CD8-positive, alpha-beta memory T cell (primary cell): ENCODE measurements at regions not wholly inside any gene's neighbourhood (a gene's known extent, or its start where the extent isn't known, plus 50 kb on each side); places are given as distances from the start of the nearest gene placed in this dataset.
"Not testable (repeated sequence)": the region's sequence is repeated elsewhere in the genome, so short reads cannot be mapped to it uniquely, and the experiment has no call there.

Source experiments
- CTCF ChIA-PET: fragments of 350-600 bp; sonication (Branson Sonifier 250); formaldehyde crosslinking; loops from one replicate; lab custom pipeline; 2021; ENCODE audit warnings: antibody characterized with exemption; lab: Charles Lee
- POLR2A ChIA-PET: fragments of 350-600 bp; sonication (Branson Sonifier 250); formaldehyde crosslinking; loops from one replicate; lab custom pipeline; 2021; ENCODE audit warnings: antibody characterized with exemption; lab: Charles Lee
- DNase-seq, 5 donors: peaks; one replicate each; pipeline versions ENCODE4 v3.0.0 to v3.0.0-alpha.2; 2020 to 2022; ENCODE audit warnings: mixed read lengths in 1 of 5
- H3K27ac ChIP-seq: one replicate; pipeline ENCODE4 v1.7.0; 2013; ENCODE audit warnings: low read depth, mild to moderate bottlenecking, low read length, moderate library complexity
- H3K27me3 ChIP-seq: 2 replicates; pipeline ENCODE4 v1.7.0; 2013; ENCODE audit warnings: low read length, mild to moderate bottlenecking; ENCODE audit not compliant: insufficient read depth, poor library complexity, severe bottlenecking
- H3K36me3 ChIP-seq: 2 replicates; pipeline ENCODE4 v1.7.0; 2013; ENCODE audit warnings: mild to moderate bottlenecking, low read length, moderate library complexity; ENCODE audit not compliant: insufficient read depth
- H3K4me1 ChIP-seq: 2 replicates; pipeline ENCODE4 v1.7.0; 2013; ENCODE audit warnings: mild to moderate bottlenecking, low read length, moderate library complexity; ENCODE audit not compliant: insufficient read depth
- H3K4me3 ChIP-seq: 2 replicates; pipeline ENCODE4 v1.7.0; 2013; ENCODE audit warnings: mild to moderate bottlenecking, low read length
- H3K9me3 ChIP-seq: 2 replicates; pipeline ENCODE4 v1.7.0; 2013; ENCODE audit warnings: mild to moderate bottlenecking, low read length
- H3K27ac Mint-ChIP-seq, 8 donors: one replicate each; pipeline ENCODE4 v1.8.0; 2020 to 2021; ENCODE audit warnings: mixed read lengths in 8 of 8, mild to moderate bottlenecking in 6 of 8, inconsistent platforms in 3 of 8, moderate library complexity in 3 of 8
- H3K27me3 Mint-ChIP-seq, 2 donors: one replicate each; pipeline ENCODE4 v1.8.0; 2020 to 2021; ENCODE audit warnings: mixed read lengths in 2 of 2, mild to moderate bottlenecking in 1 of 2, moderate library complexity in 1 of 2
- H3K36me3 Mint-ChIP-seq, 3 donors: one replicate each; pipeline ENCODE4 v1.8.0; 2020 to 2021; ENCODE audit warnings: mixed read lengths in 3 of 3, inconsistent platforms in 1 of 3, mild to moderate bottlenecking in 1 of 3
- H3K4me1 Mint-ChIP-seq, 3 donors: one replicate each; pipeline ENCODE4 v1.8.0; 2020 to 2021; ENCODE audit warnings: mixed read lengths in 3 of 3, inconsistent platforms in 1 of 3, mild to moderate bottlenecking in 1 of 3
- H3K4me3 Mint-ChIP-seq, 7 donors: one replicate each; pipeline ENCODE4 v1.8.0; 2020 to 2021; ENCODE audit warnings: mixed read lengths in 7 of 7, mild to moderate bottlenecking in 6 of 7, moderate library complexity in 4 of 7, inconsistent platforms in 2 of 7
- H3K9me3 Mint-ChIP-seq, 5 donors: one replicate each; pipeline ENCODE4 v1.8.0; 2020 to 2022; ENCODE audit warnings: mixed read lengths in 5 of 5, mild to moderate bottlenecking in 3 of 5, moderate library complexity in 2 of 5, inconsistent platforms in 1 of 5

- H3K27ac ChIP-seq, H3K4me3 ChIP-seq, H3K36me3 Mint-ChIP-seq, H3K27ac Mint-ChIP-seq, H3K27me3 ChIP-seq, CTCF ChIA-PET, H3K36me3 ChIP-seq, H3K4me3 Mint-ChIP-seq, DNase-seq, H3K9me3 ChIP-seq, H3K27me3 Mint-ChIP-seq, H3K4me1 ChIP-seq, H3K4me1 Mint-ChIP-seq, POLR2A ChIA-PET, H3K9me3 Mint-ChIP-seq: not testable (repeated sequence)
Measured at GRCh38 chr15:34528055-34528754, 55.2 kb downstream of the GOLGA8B start.

DNA sequence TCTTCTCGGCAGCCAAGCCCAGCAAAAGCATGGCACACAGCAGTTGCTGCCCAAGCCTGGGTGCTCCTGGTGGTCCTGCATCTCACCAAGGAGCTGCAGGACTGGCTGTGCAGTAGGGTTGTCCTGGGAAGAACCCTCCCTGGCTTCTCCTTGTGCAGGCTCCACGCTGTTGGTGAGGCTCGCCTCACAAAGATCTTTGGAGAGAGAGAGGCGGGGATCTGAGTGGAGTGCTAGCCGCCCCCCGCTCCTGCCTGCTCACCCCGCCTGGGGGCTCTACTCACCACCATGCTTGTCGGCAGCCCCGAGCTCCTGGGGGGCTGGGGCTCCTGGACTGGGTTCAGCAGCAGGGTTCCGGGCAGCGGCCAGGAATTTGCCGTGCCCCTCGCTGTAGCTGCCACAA, 55.8 kb downstream of the GOLGA8B start:
- POLR2A ChIA-PET, H3K4me3 Mint-ChIP-seq, H3K4me1 Mint-ChIP-seq, H3K4me1 ChIP-seq, H3K36me3 ChIP-seq, H3K27me3 ChIP-seq, CTCF ChIA-PET, H3K9me3 Mint-ChIP-seq, H3K4me3 ChIP-seq, H3K27ac Mint-ChIP-seq, H3K27ac ChIP-seq, H3K9me3 ChIP-seq, DNase-seq, H3K36me3 Mint-ChIP-seq, H3K27me3 Mint-ChIP-seq: not testable (repeated sequence)

DNA sequence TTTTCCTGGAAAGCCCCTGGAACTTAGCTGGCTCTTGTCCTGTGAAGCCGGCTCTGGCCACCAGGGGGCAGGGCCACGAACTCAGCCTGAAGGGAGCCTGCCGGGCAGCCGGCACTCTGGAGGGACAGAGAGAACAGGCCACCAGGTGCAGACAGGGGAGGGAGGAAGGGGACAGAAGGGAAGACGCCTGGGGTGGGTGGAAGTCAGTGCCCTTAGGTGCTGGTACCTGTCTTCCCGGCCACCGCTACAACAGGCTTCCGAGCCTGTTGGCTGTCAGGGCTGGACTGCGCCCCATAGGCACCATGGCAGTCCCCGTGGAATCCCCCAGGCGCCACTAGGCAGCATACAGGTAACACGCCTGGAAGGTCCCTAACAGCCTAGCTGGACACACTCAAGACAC, 59.6 kb downstream of the GOLGA8B start:
- peak overlapping the region in 1 of 8 donors; percentile 86 for H3K27ac Mint-ChIP-seq
- H3K36me3 ChIP-seq, H3K36me3 Mint-ChIP-seq, DNase-seq, H3K4me1 Mint-ChIP-seq, H3K4me3 Mint-ChIP-seq, H3K4me1 ChIP-seq, CTCF ChIA-PET, H3K27me3 ChIP-seq, H3K27me3 Mint-ChIP-seq, H3K9me3 ChIP-seq, POLR2A ChIA-PET, H3K27ac ChIP-seq, H3K9me3 Mint-ChIP-seq, H3K4me3 ChIP-seq: not testable (repeated sequence)

DNA sequence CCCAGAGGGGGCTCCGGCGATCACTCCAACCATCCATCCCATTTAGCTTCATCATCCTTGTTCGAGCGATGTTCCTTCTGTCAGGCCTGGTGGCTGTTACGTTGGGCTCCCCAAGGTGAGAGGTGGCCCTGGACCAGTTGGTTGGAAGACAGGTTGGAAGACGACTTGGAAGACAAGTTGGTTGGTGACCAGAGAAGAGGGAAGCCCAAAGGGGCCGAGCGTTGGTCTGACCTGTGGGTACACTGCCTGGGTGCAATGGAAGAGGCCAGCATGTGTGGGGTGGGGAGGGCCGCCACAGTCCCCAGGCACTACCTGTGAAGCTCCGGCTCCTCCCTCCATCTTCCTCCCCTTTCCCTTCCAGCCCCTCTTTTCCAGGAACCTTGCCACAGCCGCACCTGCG, 60.9 kb downstream of the GOLGA8B start:
- H3K27ac Mint-ChIP-seq, H3K9me3 ChIP-seq, H3K27me3 Mint-ChIP-seq, H3K27me3 ChIP-seq, H3K36me3 Mint-ChIP-seq, H3K4me3 Mint-ChIP-seq, H3K36me3 ChIP-seq, DNase-seq, CTCF ChIA-PET, POLR2A ChIA-PET, H3K4me1 Mint-ChIP-seq, H3K4me1 ChIP-seq, H3K4me3 ChIP-seq, H3K27ac ChIP-seq, H3K9me3 Mint-ChIP-seq: not testable (repeated sequence)

DNA sequence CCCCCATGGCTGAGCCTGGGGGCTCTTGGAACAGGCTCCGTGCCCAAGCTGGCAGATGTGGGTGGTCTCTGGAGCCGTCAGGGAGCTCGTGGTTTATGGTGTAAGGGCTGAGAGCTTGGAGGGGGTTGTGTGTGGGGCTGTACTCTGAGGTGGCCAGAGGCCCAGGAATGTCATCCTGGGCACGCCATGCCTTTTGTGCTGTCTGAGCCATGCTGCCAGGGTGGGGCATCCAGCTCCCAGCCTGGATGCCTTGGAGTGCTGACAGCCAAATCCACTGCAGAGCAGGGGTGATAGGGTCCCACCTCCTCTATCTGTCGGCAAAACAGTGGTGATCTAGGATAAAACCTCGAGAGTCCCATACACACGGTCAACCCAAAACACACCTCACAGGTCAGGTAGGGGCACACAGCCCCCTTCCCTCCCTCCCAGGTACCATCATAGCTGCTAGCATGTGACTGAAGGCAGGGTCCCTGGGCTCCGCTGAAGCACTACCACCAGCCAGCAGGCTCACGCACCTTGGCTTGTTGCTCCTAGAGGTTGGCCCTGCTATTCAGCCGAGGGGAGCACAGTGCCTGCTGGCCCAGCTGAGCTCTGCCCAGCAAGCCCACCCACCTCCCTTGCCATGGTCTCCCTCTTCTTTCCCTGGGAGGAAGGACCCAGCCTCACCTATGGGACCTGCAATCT, 61.5 kb downstream of the GOLGA8B start:
- CTCF ChIA-PET: interaction anchor here (1.6 kb wide), 1 partner anchor 66 kb away, joined by 5 read pairs; no protein-coding TSS in a partner anchor
- not testable (repeated sequence) for H3K4me3 Mint-ChIP-seq, H3K27ac Mint-ChIP-seq

GRCh38 chr15:34520566-34520965, 62.9 kb downstream of the GOLGA8B start:
- H3K36me3 ChIP-seq: no peaks in the 10 kb centered on the region
- H3K4me1 ChIP-seq: no peaks in the 10 kb centered on the region
- no peak overlapping the region for H3K27ac ChIP-seq
- no peaks in the 10 kb centered on the region for H3K9me3 Mint-ChIP-seq
- H3K9me3 ChIP-seq: no peaks in the 10 kb centered on the region
- POLR2A ChIA-PET: no interaction called here
- H3K4me1 Mint-ChIP-seq: peaks cover 0 to 6% (median 0%) of the 10 kb centered on the region in 3 donors
- CTCF ChIA-PET: interaction anchor here (1.6 kb wide), 1 partner anchor 67 kb away, joined by 5 read pairs; no protein-coding TSS in a partner anchor
- H3K4me3 ChIP-seq: no peak overlapping the region
- peaks cover 9% of the 10 kb centered on the region for H3K27me3 ChIP-seq
- H3K27ac Mint-ChIP-seq: no peak overlapping the region
- DNase-seq: no peak
- H3K36me3 Mint-ChIP-seq: no peaks in the 10 kb centered on the region
- peaks cover 4 to 21% of the 10 kb centered on the region in 2 donors for H3K27me3 Mint-ChIP-seq
- no peak overlapping the region for H3K4me3 Mint-ChIP-seq

More for the DNA sequence above, 61.5 kb downstream of the GOLGA8B start:
- H3K27ac ChIP-seq, POLR2A ChIA-PET, H3K9me3 Mint-ChIP-seq, H3K36me3 Mint-ChIP-seq, H3K27me3 ChIP-seq, H3K27me3 Mint-ChIP-seq, H3K9me3 ChIP-seq, H3K36me3 ChIP-seq, H3K4me1 ChIP-seq, H3K4me1 Mint-ChIP-seq, H3K4me3 ChIP-seq, DNase-seq: not testable (repeated sequence)

- H3K9me3 ChIP-seq, H3K4me3 Mint-ChIP-seq, CTCF ChIA-PET, H3K4me1 ChIP-seq, H3K9me3 Mint-ChIP-seq, H3K27ac Mint-ChIP-seq, H3K4me3 ChIP-seq, H3K36me3 Mint-ChIP-seq, H3K36me3 ChIP-seq, POLR2A ChIA-PET, H3K27ac ChIP-seq, H3K27me3 ChIP-seq, DNase-seq: not testable (repeated sequence)
- H3K27me3 Mint-ChIP-seq: peaks cover 8 to 26% of the 10 kb centered on the region in 2 donors
- H3K4me1 Mint-ChIP-seq: peaks cover 0 to 12% (median 4%) of the 10 kb centered on the region in 3 donors
Measured at GRCh38 chr15:34520010-34520409, 63.4 kb downstream of the GOLGA8B start.

GRCh38 chr15:34514251-34514670, 69.2 kb downstream of the GOLGA8B start:
- Histone ChIP-seq H3K4me1 (no peaks in the 10 kb centered on the region), H3K9me3 (no peaks in the 10 kb centered on the region), H3K27ac (no peak overlapping the region), H3K27me3 (peaks cover 18% of the 10 kb centered on the region), H3K4me3 (no peak overlapping the region), H3K36me3 (no peaks in the 10 kb centered on the region)
- ChIA-PET POLR2A (no interaction called here), CTCF (interaction anchor here (2.4 kb wide), 1 partner anchor 73 kb away, joined by 11 read pairs; no protein-coding TSS in a partner anchor)
- Mint-ChIP-seq H3K4me3 (peak overlapping the region in 6 of 7 donors; percentile 50 to 95 (median 83)), H3K9me3 (peaks cover 0 to 3% (median 0%) of the 10 kb centered on the region in 5 donors), H3K27ac (no peak overlapping the region), H3K4me1 (peaks cover 7 to 25% (median 11%) of the 10 kb centered on the region in 3 donors), H3K36me3 (no peaks in the 10 kb centered on the region), H3K27me3 (peaks cover 46 to 56% of the 10 kb centered on the region in 2 donors)
- DNase-seq: peak in 1 of 5 donors; percentile 21
